Kidney (tissue), 13 donors: ENCODE measurements at regions not wholly inside any gene's neighbourhood (a gene's known extent, or its start where the extent isn't known, plus 50 kb on each side); places are given as distances from the start of the nearest gene placed in this dataset.

Experiments used
- DNase-seq, 5 donors: peaks; one replicate each; pipeline ENCODE4 v3.0.0-alpha.2; 2013 to 2020
- FAIRE-seq: peaks from 2 replicates; lab custom pipeline; 2012; peaks lifted over from hg19 to GRCh38; lab: Jason Lieb, UNC
- H3K27ac ChIP-seq, 2 donors: one replicate each; pipeline ENCODE4 v1.7.0; 2013; ENCODE audit warnings: low read depth in 2 of 2, low read length in 2 of 2, inconsistent platforms in 1 of 2
- H3K27me3 ChIP-seq: one replicate; pipeline ENCODE4 v1.7.1; 2013; ENCODE audit warnings: low read length, inconsistent platforms; ENCODE audit not compliant: control insufficient read depth, insufficient read depth
- H3K36me3 ChIP-seq, 3 donors: one replicate each; pipeline versions ENCODE4 v1.7.0 to v1.7.1; 2013; ENCODE audit warnings: low read length in 3 of 3, control low read depth in 1 of 3, inconsistent platforms in 1 of 3; ENCODE audit not compliant: insufficient read depth in 3 of 3, control insufficient read depth in 2 of 3
- H3K4me1 ChIP-seq, 3 donors: one replicate each; pipeline versions ENCODE4 v1.7.0 to v1.7.1; 2013; ENCODE audit warnings: low read length in 3 of 3, inconsistent platforms in 1 of 3, low read depth in 1 of 3; ENCODE audit not compliant: control insufficient read depth in 2 of 3, insufficient read depth in 2 of 3
- H3K4me3 ChIP-seq, 3 donors: one replicate each; pipeline versions ENCODE4 v1.7.0 to v1.8.1; 2013; ENCODE audit warnings: low read length in 3 of 3, control low read depth in 1 of 3, inconsistent platforms in 1 of 3
- H3K9ac ChIP-seq, 3 donors: one replicate each; pipeline versions ENCODE4 v1.7.0 to v1.7.1; 2013; ENCODE audit warnings: low read length in 3 of 3, control low read depth in 1 of 3, inconsistent platforms in 1 of 3
- H3K9me3 ChIP-seq, 3 donors: one replicate each; pipeline versions ENCODE4 v1.7.0 to v1.7.1; 2013; ENCODE audit warnings: low read length in 3 of 3, control low read depth in 1 of 3, inconsistent platforms in 1 of 3; ENCODE audit not compliant: control insufficient read depth in 2 of 3, insufficient read depth in 1 of 3
- CTCF ChIP-seq: IDR thresholded peaks from 3 replicates; pipeline ENCODE4 v1.5.1; 2012; ENCODE audit warnings: mild to moderate bottlenecking, moderate library complexity, borderline replicate concordance; ENCODE audit not compliant: insufficient read depth; ENCODE audit errors: extremely low read depth
- intact Hi-C: fragments of 100-400 bp; cut with DNase I; formaldehyde crosslinking; loops from one replicate; pipeline ENCODE4 v1.11.1; 2022
- donor health status: control.
- donor health status: control.
- donor health status: control.
- donor health status: control.
- donor health status: control.
- donor health status: DM: yes; HTN: yes; CAD: no.
- donor health status: Normal renal cell carcinoma (clear cell type).

DNA sequence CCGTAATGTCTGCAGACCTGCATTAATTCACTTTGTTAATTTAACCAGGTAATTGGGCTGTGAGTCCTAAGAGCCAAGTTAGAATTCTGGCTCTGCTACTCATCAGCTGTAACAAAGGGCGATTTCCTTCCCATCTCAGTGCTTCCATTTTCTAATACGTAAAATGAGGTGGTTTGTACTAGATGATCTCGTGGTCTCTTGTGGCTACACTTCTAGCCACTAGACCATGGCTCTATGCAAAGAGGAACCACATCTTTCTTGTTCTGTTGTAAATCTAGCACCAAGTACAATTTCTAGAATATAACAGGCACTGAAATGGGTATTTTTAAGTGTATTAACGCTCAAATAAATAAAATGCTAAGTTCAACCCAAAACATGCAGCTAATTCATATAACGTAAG lies 174.4 kb upstream of the THBS1 start:
- no peaks in the 10 kb centered on the region for H3K27me3 ChIP-seq
- no peak overlapping the region for H3K9ac ChIP-seq
- H3K27ac ChIP-seq = no peak overlapping the region
- H3K4me1 ChIP-seq = peaks cover 0 to 4% (median 0%) of the 10 kb centered on the region in 3 donors
- intact Hi-C loops = no loop called here
- H3K36me3 ChIP-seq = no peaks in the 10 kb centered on the region
- FAIRE-seq = no peak
- no peaks in the 10 kb centered on the region for H3K9me3 ChIP-seq
- TF ChIP-seq CTCF = no peak
- H3K4me3 ChIP-seq = no peak overlapping the region
- DNase-seq = no peak

DNA sequence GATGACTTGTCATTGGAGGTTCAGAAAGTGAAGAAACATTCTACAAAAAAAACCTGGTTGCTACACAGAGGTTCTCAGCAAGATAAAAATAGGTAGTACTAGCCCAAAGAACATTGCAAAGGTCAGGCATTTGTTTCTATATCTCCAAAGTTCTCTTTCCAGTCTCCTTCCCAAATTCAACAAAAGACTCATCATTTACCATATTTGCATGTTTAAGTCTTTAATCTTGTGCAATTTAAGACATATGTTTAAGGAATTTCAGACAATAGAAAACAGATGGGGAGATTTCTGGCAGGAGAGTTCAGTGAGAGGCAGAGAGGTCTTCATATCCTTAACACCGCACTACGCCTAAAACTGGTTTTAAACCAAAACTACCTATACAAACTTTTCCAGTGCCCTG lies 173.8 kb upstream of the THBS1 start:
- H3K9ac ChIP-seq = no peak overlapping the region
- no peaks in the 10 kb centered on the region for H3K36me3 ChIP-seq
- H3K9me3 ChIP-seq = no peaks in the 10 kb centered on the region
- intact Hi-C loops = no loop called here
- H3K4me3 ChIP-seq = no peak overlapping the region
- TF ChIP-seq CTCF = no peak
- H3K27me3 ChIP-seq = no peaks in the 10 kb centered on the region
- peaks cover 0 to 4% (median 0%) of the 10 kb centered on the region in 3 donors for H3K4me1 ChIP-seq
- DNase-seq (no peak), FAIRE-seq (no peak)
- no peak overlapping the region for H3K27ac ChIP-seq

- no peaks in the 10 kb centered on the region for H3K4me1 ChIP-seq
- FAIRE-seq (no peak), DNase-seq (no peak)
- no peak overlapping the region for H3K4me3 ChIP-seq
- H3K27ac ChIP-seq = no peak overlapping the region
- TF ChIP-seq CTCF = no peak
- H3K9me3 ChIP-seq = no peaks in the 10 kb centered on the region
- no peak overlapping the region for H3K9ac ChIP-seq
- no peaks in the 10 kb centered on the region for H3K36me3 ChIP-seq
- intact Hi-C loops = no loop called here
- H3K27me3 ChIP-seq = no peaks in the 10 kb centered on the region
These were observed 170.9 kb upstream of the THBS1 start for GRCh38 chr15:39409876-39410530.
